ENCODE measurements at regions not wholly inside any gene's neighbourhood (a gene's known extent, or its start where the extent isn't known, plus 50 kb on each side); places are given as distances from the start of the nearest gene placed in this dataset.

DNA sequence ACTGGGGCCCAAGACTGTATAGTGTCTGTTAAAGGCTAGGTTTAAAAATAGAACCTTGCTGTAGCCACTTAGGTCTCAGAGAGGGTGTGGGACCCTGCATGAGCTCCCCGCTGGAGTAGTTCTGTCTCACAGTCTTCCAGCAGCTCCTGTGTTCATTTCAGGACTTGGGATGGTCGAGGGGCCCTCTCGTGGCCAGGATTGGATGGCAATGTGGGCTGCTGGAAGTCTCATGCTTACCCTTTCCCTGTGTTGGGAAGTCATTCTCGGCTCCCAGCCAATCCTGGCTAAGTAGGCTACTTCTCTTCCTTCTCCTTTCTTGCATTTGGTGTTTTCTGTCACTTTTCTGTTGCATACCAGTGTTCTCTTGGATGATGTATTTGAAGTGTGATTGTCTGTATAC, 284.0 kb upstream of the GCFC2 start (continued):
- TF ChIP-seq FOXJ3 (CRISPR knock-in tag; IDR thresholded peaks at IDR 0.05; ENCODE audit: borderline replicate concordance) (no peak), XRCC5 (optimal IDR thresholded peaks at IDR 0.05; ENCODE audit: low read length) (peak; percentile 24), ZNF570 (CRISPR knock-in tag; IDR thresholded peaks at IDR 0.05; ENCODE audit: borderline replicate concordance) (no peak), TCF7L2 (IDR thresholded peaks at IDR 0.05; ENCODE audit: low read depth, low read length) (no peak), CENPT (CRISPR knock-in tag; IDR thresholded peaks at IDR 0.05; ENCODE audit: low read depth) (no peak), NFKB2 (CRISPR knock-in tag; IDR thresholded peaks at IDR 0.05; ENCODE audit: borderline replicate concordance) (no peak), ZNF790 (CRISPR knock-in tag; IDR thresholded peaks at IDR 0.05; ENCODE audit: borderline replicate concordance) (no peak), ZNF33A (CRISPR knock-in tag; IDR thresholded peaks at IDR 0.05; ENCODE audit: borderline replicate concordance) (no peak), STAG1 (CRISPR knock-in tag; IDR thresholded peaks at IDR 0.05) (peak; percentile 56), SMARCE1 (IDR thresholded peaks at IDR 0.05; ENCODE audit: borderline replicate concordance) (no peak), GZF1 (CRISPR knock-in tag; IDR thresholded peaks at IDR 0.05) (no peak), ATF7-NPFF (CRISPR knock-in tag; IDR thresholded peaks at IDR 0.05; ENCODE audit: low read depth) (no peak), MBNL3 (CRISPR knock-in tag; conservative IDR thresholded peaks at IDR 0.05) (no peak), NFE2 (CRISPR knock-in tag; IDR thresholded peaks at IDR 0.05) (no peak), SMC3 (IDR thresholded peaks at IDR 0.05; ENCODE audit: low read length) (peak; percentile 28; the same call in 1 of the 2 replicates), ZNF274 (CRISPR knock-in tag; IDR thresholded peaks at IDR 0.05) (no peak), ZNF720 (CRISPR knock-in tag; IDR thresholded peaks at IDR 0.05) (no peak), MTF2 (CRISPR knock-in tag; IDR thresholded peaks at IDR 0.05; ENCODE audit: borderline replicate concordance) (no peak), HDAC6 (IDR thresholded peaks at IDR 0.05; ENCODE audit: low read depth, low read length) (no peak), ZNF616 (CRISPR knock-in tag; IDR thresholded peaks at IDR 0.05; ENCODE audit: low read depth) (peak; percentile 95)
- TF ChIP-seq, protein P1, sequence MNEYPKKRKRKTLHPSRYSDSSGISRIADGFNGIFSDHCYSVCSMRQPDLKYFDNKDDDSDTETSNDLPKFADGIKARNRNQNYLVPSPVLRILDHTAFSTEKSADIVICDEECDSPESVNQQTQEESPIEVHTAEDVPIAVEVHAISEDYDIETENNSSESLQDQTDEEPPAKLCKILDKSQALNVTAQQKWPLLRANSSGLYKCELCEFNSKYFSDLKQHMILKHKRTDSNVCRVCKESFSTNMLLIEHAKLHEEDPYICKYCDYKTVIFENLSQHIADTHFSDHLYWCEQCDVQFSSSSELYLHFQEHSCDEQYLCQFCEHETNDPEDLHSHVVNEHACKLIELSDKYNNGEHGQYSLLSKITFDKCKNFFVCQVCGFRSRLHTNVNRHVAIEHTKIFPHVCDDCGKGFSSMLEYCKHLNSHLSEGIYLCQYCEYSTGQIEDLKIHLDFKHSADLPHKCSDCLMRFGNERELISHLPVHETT (CRISPR knock-in tag; conservative IDR thresholded peaks at IDR 0.05): no peak
- TF ChIP-seq, protein P2, sequence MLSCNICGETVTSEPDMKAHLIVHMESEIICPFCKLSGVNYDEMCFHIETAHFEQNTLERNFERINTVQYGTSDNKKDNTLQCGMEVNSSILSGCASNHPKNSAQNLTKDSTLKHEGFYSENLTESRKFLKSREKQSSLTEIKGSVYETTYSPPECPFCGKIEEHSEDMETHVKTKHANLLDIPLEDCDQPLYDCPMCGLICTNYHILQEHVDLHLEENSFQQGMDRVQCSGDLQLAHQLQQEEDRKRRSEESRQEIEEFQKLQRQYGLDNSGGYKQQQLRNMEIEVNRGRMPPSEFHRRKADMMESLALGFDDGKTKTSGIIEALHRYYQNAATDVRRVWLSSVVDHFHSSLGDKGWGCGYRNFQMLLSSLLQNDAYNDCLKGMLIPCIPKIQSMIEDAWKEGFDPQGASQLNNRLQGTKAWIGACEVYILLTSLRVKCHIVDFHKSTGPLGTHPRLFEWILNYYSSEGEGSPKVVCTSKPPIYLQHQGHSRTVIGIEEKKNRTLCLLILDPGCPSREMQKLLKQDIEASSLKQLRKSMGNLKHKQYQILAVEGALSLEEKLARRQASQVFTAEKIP (CRISPR knock-in tag; IDR thresholded peaks at IDR 0.05; ENCODE audit: borderline replicate concordance): no peak
- TF ChIP-seq, protein P3, sequence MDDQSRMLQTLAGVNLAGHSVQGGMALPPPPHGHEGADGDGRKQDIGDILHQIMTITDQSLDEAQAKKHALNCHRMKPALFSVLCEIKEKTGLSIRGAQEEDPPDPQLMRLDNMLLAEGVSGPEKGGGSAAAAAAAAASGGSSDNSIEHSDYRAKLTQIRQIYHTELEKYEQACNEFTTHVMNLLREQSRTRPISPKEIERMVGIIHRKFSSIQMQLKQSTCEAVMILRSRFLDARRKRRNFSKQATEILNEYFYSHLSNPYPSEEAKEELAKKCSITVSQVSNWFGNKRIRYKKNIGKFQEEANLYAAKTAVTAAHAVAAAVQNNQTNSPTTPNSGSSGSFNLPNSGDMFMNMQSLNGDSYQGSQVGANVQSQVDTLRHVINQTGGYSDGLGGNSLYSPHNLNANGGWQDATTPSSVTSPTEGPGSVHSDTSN (CRISPR knock-in tag; IDR thresholded peaks at IDR 0.05; ENCODE audit: borderline replicate concordance): no peak
- TF ChIP-seq, protein P4, sequence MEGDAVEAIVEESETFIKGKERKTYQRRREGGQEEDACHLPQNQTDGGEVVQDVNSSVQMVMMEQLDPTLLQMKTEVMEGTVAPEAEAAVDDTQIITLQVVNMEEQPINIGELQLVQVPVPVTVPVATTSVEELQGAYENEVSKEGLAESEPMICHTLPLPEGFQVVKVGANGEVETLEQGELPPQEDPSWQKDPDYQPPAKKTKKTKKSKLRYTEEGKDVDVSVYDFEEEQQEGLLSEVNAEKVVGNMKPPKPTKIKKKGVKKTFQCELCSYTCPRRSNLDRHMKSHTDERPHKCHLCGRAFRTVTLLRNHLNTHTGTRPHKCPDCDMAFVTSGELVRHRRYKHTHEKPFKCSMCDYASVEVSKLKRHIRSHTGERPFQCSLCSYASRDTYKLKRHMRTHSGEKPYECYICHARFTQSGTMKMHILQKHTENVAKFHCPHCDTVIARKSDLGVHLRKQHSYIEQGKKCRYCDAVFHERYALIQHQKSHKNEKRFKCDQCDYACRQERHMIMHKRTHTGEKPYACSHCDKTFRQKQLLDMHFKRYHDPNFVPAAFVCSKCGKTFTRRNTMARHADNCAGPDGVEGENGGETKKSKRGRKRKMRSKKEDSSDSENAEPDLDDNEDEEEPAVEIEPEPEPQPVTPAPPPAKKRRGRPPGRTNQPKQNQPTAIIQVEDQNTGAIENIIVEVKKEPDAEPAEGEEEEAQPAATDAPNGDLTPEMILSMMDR (CRISPR knock-in tag; IDR thresholded peaks at IDR 0.05): peak; percentile 70
- TF ChIP-seq, protein P5, sequence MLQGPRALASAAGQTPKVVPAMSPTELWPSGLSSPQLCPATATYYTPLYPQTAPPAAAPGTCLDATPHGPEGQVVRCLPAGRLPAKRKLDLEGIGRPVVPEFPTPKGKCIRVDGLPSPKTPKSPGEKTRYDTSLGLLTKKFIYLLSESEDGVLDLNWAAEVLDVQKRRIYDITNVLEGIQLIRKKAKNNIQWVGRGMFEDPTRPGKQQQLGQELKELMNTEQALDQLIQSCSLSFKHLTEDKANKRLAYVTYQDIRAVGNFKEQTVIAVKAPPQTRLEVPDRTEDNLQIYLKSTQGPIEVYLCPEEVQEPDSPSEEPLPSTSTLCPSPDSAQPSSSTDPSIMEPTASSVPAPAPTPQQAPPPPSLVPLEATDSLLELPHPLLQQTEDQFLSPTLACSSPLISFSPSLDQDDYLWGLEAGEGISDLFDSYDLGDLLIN (CRISPR knock-in tag; IDR thresholded peaks at IDR 0.05; ENCODE audit: borderline replicate concordance): no peak
